BLaER1 (cell line): ENCODE measurements at regions not wholly inside any gene's neighbourhood (a gene's known extent, or its start where the extent isn't known, plus 50 kb on each side); places are given as distances from the start of the nearest gene placed in this dataset.

ENCODE experiments used
- H3K27ac ChIP-seq: shearing (Covaris generic); formaldehyde crosslinking; 2 replicates; pipeline ENCODE4 v1.8.1; 2022
- H3K27me3 ChIP-seq: shearing (Covaris generic); formaldehyde crosslinking; 2 replicates; pipeline ENCODE4 v1.8.1; 2022
- H3K36me3 ChIP-seq: shearing (Covaris generic); formaldehyde crosslinking; 2 replicates; pipeline ENCODE4 v1.8.1; 2022
- H3K4me1 ChIP-seq: shearing (Covaris generic); formaldehyde crosslinking; 2 replicates; pipeline ENCODE4 v1.8.1; 2022
- H3K4me2 ChIP-seq: shearing (Covaris generic); formaldehyde crosslinking; 2 replicates; pipeline ENCODE4 v1.8.1; 2022
- H3K4me3 ChIP-seq: shearing (Covaris generic); formaldehyde crosslinking; 2 replicates; pipeline ENCODE4 v1.8.1; 2022
- H3K9ac ChIP-seq: shearing (Covaris generic); formaldehyde crosslinking; 2 replicates; pipeline ENCODE4 v1.8.1; 2022
- H3K9me3 ChIP-seq: shearing (Covaris generic); formaldehyde crosslinking; 2 replicates; pipeline ENCODE4 v1.8.1; 2022
- H4K20me1 ChIP-seq: shearing (Covaris generic); formaldehyde crosslinking; 2 replicates; pipeline ENCODE4 v1.8.1; 2022
- Cebpa-rat ChIP-seq: shearing (Covaris generic); IDR thresholded peaks from 2 replicates; pipeline ENCODE4 v1.8.1; 2022

- Histone ChIP-seq H3K9ac (no peak overlapping the region), H3K27me3 (peaks cover 63% of the 10 kb centered on the region), H4K20me1 (no peaks in the 10 kb centered on the region), H3K36me3 (no peaks in the 10 kb centered on the region), H3K4me2 (no peak overlapping the region), H3K4me1 (no peaks in the 10 kb centered on the region), H3K4me3 (no peak overlapping the region), H3K27ac (no peak overlapping the region), H3K9me3 (no peaks in the 10 kb centered on the region)
- TF ChIP-seq Cebpa-rat = no peak
These were observed 79.6 kb upstream of the SPANXN2 start for GRCh38 chrX:143800150-143800549.

GRCh38 chrX:143788265-143788664 is 67.7 kb upstream of the SPANXN2 start:
- Histone ChIP-seq H3K9me3 (no peaks in the 10 kb centered on the region), H3K9ac (no peak overlapping the region), H4K20me1 (no peaks in the 10 kb centered on the region), H3K27ac (no peak overlapping the region), H3K4me2 (no peak overlapping the region), H3K27me3 (peaks cover 39% of the 10 kb centered on the region), H3K4me1 (no peaks in the 10 kb centered on the region), H3K36me3 (no peaks in the 10 kb centered on the region), H3K4me3 (no peak overlapping the region)
- no peak for TF ChIP-seq Cebpa-rat

- Histone ChIP-seq H3K27me3 (peaks cover 43% of the 10 kb centered on the region), H3K9me3 (no peaks in the 10 kb centered on the region), H3K4me2 (no peak overlapping the region), H3K9ac (no peak overlapping the region), H3K4me1 (no peaks in the 10 kb centered on the region), H3K36me3 (no peaks in the 10 kb centered on the region), H4K20me1 (no peaks in the 10 kb centered on the region), H3K27ac (no peak overlapping the region), H3K4me3 (no peak overlapping the region)
- no peak for TF ChIP-seq Cebpa-rat
These were observed 66.8 kb upstream of the SPANXN2 start for GRCh38 chrX:143787341-143787740.

- H3K9ac ChIP-seq = no peak overlapping the region
- TF ChIP-seq Cebpa-rat = no peak
- H3K9me3 ChIP-seq = peaks cover 16% of the 10 kb centered on the region
- H3K4me1 ChIP-seq = no peaks in the 10 kb centered on the region
- H3K36me3 ChIP-seq = no peaks in the 10 kb centered on the region
- peaks cover 49% of the 10 kb centered on the region for H3K27me3 ChIP-seq
- no peak overlapping the region for H3K27ac ChIP-seq
- H3K4me3 ChIP-seq = no peak overlapping the region
- no peak overlapping the region for H3K4me2 ChIP-seq
- H4K20me1 ChIP-seq = no peaks in the 10 kb centered on the region
These were observed 60.6 kb upstream of the SPANXN2 start for GRCh38 chrX:143781103-143781502.
